ENCODE measurements at regions not wholly inside any gene's neighbourhood (a gene's known extent, or its start where the extent isn't known, plus 50 kb on each side); places are given as distances from the start of the nearest gene placed in this dataset.

- TF ChIP-seq, protein P1, sequence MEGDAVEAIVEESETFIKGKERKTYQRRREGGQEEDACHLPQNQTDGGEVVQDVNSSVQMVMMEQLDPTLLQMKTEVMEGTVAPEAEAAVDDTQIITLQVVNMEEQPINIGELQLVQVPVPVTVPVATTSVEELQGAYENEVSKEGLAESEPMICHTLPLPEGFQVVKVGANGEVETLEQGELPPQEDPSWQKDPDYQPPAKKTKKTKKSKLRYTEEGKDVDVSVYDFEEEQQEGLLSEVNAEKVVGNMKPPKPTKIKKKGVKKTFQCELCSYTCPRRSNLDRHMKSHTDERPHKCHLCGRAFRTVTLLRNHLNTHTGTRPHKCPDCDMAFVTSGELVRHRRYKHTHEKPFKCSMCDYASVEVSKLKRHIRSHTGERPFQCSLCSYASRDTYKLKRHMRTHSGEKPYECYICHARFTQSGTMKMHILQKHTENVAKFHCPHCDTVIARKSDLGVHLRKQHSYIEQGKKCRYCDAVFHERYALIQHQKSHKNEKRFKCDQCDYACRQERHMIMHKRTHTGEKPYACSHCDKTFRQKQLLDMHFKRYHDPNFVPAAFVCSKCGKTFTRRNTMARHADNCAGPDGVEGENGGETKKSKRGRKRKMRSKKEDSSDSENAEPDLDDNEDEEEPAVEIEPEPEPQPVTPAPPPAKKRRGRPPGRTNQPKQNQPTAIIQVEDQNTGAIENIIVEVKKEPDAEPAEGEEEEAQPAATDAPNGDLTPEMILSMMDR (IDR thresholded peaks at IDR 0.05; ENCODE audit: insufficient read depth, low read depth, low read length): no peak
- no peak for TF ChIP-seq EZH2 (IDR thresholded peaks at IDR 0.05; ENCODE audit: insufficient read depth, low read length)
Measured at GRCh38 chr6:47145212-47145611, 103.1 kb upstream of the ADGRF1 start.

Measured in astrocyte (in vitro differentiated cells and primary cell).